ENCODE measurements at regions not wholly inside any gene's neighbourhood (a gene's known extent, or its start where the extent isn't known, plus 50 kb on each side); places are given as distances from the start of the nearest gene placed in this dataset.

DNA sequence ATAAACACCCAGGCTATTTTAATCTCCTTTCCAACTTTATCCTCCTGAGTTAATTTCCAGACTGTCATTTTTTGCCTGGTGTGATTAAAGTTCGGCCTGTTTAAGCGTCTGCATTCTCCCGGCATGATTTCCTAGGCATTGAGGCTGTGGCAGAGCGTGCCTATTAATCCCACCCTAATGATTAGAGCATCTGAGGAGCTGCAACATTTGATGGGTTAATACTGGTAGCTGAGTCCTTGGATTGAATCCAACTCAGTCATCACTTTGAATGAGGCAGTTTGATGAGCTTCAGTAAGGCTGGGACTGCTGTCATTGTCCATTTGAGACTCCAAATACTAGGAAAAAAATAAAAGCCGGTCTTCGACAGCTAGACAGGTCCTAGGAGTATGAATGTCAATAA lies 882.5 kb downstream of the SLC4A3 start:
- Histone ChIP-seq H3K4me3 (ENCODE audit: low read depth, low read length) (no peak overlapping the region), H3K36me3 (ENCODE audit: insufficient read depth) (no peaks in the 10 kb centered on the region), H3K4me1 (ENCODE audit: insufficient read depth) (no peaks in the 10 kb centered on the region), H3K27ac (ENCODE audit: low read depth) (no peak overlapping the region)
- WGBS: 71% methylated on average over 6 of the region's 6 CpGs
- DNase-seq (ENCODE audit: extremely low spot score): no peak

DNA sequence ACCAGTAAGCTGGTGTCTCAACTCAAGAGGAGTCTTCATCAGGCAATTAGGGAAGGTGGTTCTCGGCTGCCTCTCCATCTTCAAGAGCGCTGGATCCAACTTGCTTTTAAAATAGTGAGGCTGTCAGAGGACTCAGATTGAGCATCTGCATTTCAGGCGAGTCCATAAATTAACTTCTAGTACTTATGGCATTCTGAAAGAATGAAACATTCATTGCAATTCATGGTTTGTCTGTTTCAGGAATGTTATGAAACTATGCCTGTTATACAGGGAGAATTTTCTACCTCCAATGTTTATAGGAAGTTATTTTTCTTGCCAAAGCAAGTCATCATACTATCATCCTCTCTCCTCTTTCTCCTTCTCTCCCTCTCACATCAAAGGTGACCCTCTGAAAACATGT lies 883.2 kb downstream of the SLC4A3 start:
- 94% methylated on average over 3 of the region's 3 CpGs for WGBS

DNA sequence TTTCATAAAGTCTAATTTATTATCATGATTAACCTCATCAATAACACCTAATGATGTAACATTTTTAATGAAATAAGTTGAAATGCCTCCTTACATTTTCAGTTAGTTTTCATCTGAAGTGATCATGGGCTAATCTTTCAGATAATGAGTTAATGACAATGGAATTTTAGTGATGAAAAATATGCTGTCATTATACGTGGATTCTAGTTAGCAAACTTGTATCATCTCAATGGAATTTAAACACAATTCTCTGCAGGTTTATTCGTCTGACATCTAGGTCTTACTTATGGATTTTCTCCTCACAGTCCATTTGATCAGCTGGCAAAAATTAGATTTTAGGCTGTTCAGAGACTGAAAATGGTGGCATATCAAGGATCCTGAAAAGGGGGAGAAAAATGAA lies 885.0 kb downstream of the SLC4A3 start:
- 57% methylated on average over 2 of the region's 2 CpGs for WGBS
- DNase-seq (ENCODE audit: extremely low spot score): no peak
- H3K36me3 ChIP-seq (ENCODE audit: insufficient read depth): no peaks in the 10 kb centered on the region
- no peak overlapping the region for H3K27ac ChIP-seq (ENCODE audit: low read depth)
- no peaks in the 10 kb centered on the region for H3K4me1 ChIP-seq (ENCODE audit: insufficient read depth)
- no peak overlapping the region for H3K4me3 ChIP-seq (ENCODE audit: low read depth, low read length)

More for the DNA sequence above, 883.2 kb downstream of the SLC4A3 start:
- H3K36me3 ChIP-seq (ENCODE audit: insufficient read depth): no peaks in the 10 kb centered on the region
- no peak overlapping the region for H3K27ac ChIP-seq (ENCODE audit: low read depth)
- H3K4me1 ChIP-seq (ENCODE audit: insufficient read depth): no peaks in the 10 kb centered on the region
- DNase-seq (ENCODE audit: extremely low spot score): no peak
- H3K4me3 ChIP-seq (ENCODE audit: low read depth, low read length): no peak overlapping the region

DNA sequence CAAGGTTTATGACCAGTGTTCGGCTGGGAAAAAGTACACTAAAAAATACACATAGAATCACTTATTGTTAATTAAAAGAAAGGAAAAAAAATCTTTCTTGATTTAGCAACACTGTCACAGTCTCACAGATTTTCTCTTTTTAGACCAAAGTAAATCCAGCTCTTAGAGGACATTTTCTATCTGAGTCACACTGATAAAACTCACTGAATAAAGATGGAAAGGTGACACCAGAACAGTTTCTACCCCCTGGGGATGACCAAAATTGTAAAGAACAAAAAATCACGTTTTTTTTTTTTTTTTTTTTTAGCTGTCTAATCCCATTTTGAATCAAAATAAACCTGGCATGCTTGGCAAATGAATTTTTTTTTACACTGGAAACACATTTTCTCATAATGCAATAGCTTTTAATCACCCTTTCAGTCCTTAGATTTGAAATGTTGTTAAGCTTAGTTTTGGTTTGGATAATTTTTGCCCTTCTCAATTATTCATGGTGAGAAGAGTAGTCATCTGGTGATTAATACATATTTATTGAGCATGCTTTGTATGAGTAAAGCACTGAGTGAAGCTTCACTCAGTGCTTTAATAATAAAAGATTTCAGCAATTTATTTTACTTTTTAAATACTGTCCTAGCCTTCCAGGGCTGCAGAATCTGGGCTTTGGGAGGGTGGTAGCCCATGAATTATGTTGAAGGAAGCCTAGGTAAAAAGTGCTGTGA lies 886.3 kb downstream of the SLC4A3 start:
- DNase-seq (ENCODE audit: extremely low spot score): no peak
- Histone ChIP-seq H3K4me1 (ENCODE audit: insufficient read depth) (no peaks in the 10 kb centered on the region), H3K27ac (ENCODE audit: low read depth) (no peak overlapping the region), H3K4me3 (ENCODE audit: low read depth, low read length) (no peak overlapping the region), H3K36me3 (ENCODE audit: insufficient read depth) (no peaks in the 10 kb centered on the region)
- WGBS: 59% methylated on average over 2 of the region's 2 CpGs

DNA sequence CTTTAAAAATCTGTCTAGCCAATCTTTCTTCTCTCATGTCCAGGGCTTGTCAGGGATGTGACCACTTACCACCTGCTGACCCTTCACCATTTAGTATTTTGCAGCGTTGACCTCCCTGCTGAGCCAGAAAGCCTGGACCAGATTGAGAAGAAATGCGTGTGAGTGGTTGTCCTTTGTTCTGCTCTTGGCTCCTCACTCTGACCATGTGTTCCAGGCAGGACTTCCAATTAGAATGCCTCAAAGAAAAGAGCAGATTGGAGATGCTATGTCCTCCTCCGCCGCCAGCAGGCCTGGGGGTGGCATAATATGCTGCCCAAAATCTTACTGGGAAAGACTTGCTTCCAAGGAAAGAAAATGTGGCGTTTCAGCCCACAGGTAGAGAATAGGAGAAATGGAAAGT lies 894.1 kb downstream of the SLC4A3 start:
- Histone ChIP-seq H3K36me3 (ENCODE audit: insufficient read depth) (no peaks in the 10 kb centered on the region), H3K4me1 (ENCODE audit: insufficient read depth) (no peaks in the 10 kb centered on the region), H3K27ac (ENCODE audit: low read depth) (no peak overlapping the region), H3K4me3 (ENCODE audit: low read depth, low read length) (no peak overlapping the region)
- 87% methylated on average over 5 of the region's 5 CpGs for WGBS
- no peak for DNase-seq (ENCODE audit: extremely low spot score)

DNA sequence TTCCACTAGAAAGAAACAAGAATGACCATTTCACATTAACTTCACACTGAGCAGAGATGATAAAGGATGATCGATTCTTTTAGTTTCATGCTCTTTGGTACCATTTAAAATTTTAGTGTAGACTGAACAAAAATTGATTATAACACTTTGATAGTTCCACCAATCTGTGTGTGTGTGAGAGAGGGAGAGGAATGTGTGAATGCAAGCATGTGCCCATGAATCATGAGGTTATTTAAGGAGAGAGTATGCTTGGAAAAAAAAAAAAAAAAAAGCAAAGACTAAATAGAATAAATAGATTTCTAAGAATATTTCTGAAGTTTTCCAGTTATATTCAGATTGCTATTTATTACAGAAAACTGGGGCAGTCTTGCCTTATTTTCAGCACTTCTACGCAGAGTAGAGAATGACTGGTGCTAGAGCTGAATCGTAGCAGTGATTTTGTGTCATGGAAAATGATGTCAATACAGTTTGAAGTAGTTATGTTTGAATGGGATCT lies 900.8 kb downstream of the SLC4A3 start:
- Histone ChIP-seq H3K36me3 (ENCODE audit: insufficient read depth) (no peaks in the 10 kb centered on the region), H3K4me1 (ENCODE audit: insufficient read depth) (no peaks in the 10 kb centered on the region), H3K4me3 (ENCODE audit: low read depth, low read length) (no peak overlapping the region), H3K27ac (ENCODE audit: low read depth) (no peak overlapping the region)
- WGBS: 85% methylated on average over 3 of the region's 3 CpGs
- DNase-seq (ENCODE audit: extremely low spot score): no peak

DNA sequence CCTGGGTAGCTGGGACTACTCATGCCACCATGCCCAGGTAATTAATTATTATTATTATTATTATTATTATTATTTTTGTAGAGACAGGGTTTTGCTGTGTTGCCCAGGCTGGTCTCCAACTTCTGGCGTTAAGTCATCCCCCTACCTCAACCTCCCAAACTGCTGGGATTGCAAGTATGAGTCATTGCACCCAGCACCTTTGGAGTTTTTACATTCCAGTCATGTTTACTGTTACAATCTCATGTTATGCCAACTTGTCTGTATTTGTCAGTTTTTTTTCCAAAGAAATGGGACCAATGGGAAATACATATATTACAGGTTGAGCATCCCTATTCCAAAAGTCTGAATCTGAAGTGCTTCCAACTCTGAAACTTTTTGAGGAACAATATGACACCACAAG lies 903.8 kb downstream of the SLC4A3 start:
- no peak overlapping the region for H3K27ac ChIP-seq (ENCODE audit: low read depth)
- H3K4me1 ChIP-seq (ENCODE audit: insufficient read depth): no peaks in the 10 kb centered on the region
- no peak overlapping the region for H3K4me3 ChIP-seq (ENCODE audit: low read depth, low read length)
- no peaks in the 10 kb centered on the region for H3K36me3 ChIP-seq (ENCODE audit: insufficient read depth)
- no peak for DNase-seq (ENCODE audit: extremely low spot score)
- 88% methylated on average over 1 of the region's 1 CpG for whole genome bisulfite sequencing

DNA sequence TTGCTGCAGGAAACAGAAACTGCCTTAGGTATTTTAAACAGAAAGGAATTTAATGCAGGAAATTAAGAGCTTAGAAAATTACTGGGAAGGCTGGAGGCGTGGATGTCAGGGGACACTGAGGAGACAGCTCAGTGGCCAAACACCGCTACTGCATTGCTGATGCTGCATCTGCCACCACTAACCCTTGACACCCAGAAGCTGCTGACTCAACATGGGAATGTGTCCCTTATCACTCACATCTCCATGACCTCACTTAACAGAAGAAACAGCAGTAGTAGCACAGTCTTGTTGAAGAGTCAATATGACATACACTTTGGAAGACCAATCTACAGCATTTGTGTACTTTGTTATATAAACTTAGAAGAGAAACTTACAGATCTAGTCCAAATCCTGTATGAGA lies 906.1 kb downstream of the SLC4A3 start:
- 74% methylated on average over 2 of the region's 2 CpGs for WGBS
- no peaks in the 10 kb centered on the region for H3K4me1 ChIP-seq (ENCODE audit: insufficient read depth)
- H3K4me3 ChIP-seq (ENCODE audit: low read depth, low read length): no peak overlapping the region

DNA sequence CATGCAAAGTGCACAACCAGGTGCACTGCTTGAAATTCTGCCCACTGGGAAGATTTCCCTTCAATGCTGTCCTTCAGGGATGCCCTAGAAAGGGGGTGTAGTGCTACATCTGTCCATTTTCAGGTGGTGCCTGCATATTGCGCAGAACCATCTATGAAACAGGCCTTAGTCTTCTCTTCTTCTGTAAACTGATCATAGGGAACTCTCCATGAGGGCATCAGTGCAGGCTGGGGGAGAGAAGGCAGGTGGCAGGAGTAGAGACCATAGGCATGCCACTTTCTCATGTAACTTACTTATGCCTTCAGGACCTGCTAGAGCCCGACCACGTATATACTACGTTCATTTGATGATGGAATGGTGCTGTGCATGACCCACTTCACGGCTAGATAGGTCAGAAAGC lies 912.1 kb downstream of the SLC4A3 start:
- WGBS: 68% methylated on average over 5 of the region's 5 CpGs
- no peak overlapping the region for H3K27ac ChIP-seq (ENCODE audit: low read depth)
- DNase-seq (ENCODE audit: extremely low spot score): no peak

More for the DNA sequence above, 906.1 kb downstream of the SLC4A3 start:
- Histone ChIP-seq H3K36me3 (ENCODE audit: insufficient read depth) (no peaks in the 10 kb centered on the region), H3K27ac (ENCODE audit: low read depth) (no peak overlapping the region)
- no peak for DNase-seq (ENCODE audit: extremely low spot score)

DNA sequence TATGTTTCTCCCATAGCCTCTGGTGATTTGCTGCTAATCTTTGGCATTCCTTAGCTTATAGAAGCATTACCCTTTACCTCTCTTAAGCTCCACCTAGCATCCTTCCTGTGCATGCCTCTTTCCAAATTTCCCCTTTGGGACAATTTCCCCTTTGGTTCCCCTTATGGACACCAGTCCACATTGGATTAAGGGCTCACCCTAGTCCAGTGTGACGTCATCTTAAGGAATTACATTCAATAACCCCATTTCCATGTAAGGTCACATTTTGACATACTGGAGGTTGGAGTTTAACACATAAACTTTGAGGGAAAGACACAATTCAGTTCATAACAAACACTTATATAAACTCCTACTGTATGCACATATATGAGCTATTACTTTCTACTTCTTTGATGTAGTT lies 916.6 kb downstream of the SLC4A3 start:
- no peaks in the 10 kb centered on the region for H3K4me1 ChIP-seq (ENCODE audit: insufficient read depth)
- H3K27ac ChIP-seq (ENCODE audit: low read depth): no peak overlapping the region
- no peak for DNase-seq (ENCODE audit: extremely low spot score)
- WGBS: 68% methylated on average over 1 of the region's 1 CpG
- H3K36me3 ChIP-seq (ENCODE audit: insufficient read depth): no peaks in the 10 kb centered on the region
- H3K4me3 ChIP-seq (ENCODE audit: low read depth, low read length): no peak overlapping the region

More for the DNA sequence above, 912.1 kb downstream of the SLC4A3 start:
- H3K4me3 ChIP-seq (ENCODE audit: low read depth, low read length): no peak overlapping the region
- H3K36me3 ChIP-seq (ENCODE audit: insufficient read depth): no peaks in the 10 kb centered on the region
- no peaks in the 10 kb centered on the region for H3K4me1 ChIP-seq (ENCODE audit: insufficient read depth)

DNA sequence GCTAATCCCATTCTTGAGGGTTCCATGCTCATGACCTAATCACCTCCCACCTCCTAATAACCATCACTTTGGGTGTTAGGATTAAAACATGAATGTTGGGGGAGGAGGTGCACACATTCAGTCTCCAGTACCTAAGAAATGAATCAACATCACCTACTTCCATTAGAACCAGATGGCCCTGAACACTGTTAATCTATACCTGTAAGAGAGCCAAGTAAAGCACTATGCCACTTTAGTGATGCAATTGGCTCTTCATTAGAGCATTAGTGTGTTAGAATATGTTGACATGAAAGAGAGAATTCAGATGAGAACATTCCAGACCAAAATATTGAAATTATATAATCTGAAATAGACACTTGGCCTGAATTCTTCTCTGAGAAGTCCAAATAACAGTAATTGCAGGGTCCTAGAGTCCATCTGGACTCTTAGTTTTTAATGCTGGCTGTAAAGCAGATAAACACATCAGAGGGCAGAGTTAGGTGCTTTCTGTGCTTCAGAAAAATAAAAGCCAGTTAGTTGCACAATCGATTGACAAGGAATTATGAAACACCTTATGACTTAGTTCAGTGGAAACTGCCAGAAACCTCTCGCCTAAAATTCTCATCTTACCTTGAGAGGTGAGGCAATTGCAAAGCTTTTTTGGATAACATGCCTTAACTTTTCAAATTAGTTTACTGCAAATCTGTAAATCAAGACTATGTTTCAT lies 923.7 kb downstream of the SLC4A3 start:
- no peak for DNase-seq (ENCODE audit: extremely low spot score)
- Histone ChIP-seq H3K4me1 (ENCODE audit: insufficient read depth) (no peaks in the 10 kb centered on the region), H3K4me3 (ENCODE audit: low read depth, low read length) (no peak overlapping the region), H3K27ac (ENCODE audit: low read depth) (no peak overlapping the region), H3K36me3 (ENCODE audit: insufficient read depth) (no peaks in the 10 kb centered on the region)
- 83% methylated on average over 2 of the region's 2 CpGs for whole genome bisulfite sequencing

DNA sequence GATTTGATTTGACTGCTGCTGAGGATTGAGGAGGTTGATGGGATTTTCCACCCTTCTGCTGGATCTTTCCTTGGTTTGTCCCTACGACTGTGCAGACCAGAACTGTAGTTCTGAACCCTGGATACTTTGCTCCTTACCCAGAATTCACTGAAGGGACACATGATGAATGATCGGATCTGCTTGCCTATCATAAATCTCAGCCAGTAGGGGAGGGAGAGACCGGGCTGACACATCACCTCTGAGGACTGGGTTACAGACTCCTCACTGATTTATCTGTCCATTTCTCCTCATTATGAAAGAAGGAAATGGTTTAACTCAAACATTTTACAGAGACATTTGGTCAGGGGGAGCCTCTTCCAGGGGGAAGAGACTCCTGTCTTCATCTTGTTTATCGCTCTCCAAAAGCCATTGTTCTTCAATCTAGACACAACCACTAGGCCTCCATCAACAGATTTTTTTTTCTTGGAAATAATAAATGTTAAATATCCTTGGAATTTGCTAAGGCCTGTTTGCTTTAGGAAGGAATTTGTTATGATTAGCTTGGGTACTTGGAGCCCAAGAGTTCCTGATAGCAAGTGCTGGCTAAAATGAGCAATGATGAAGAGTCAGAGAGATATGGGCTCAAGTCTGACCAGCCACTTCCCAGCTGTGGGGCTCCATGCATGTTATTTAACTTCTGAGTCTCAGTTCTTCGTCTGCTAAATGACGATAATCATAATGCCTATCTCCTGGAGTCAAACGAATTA lies 925.5 kb downstream of the SLC4A3 start:
- Histone ChIP-seq H3K4me1 (ENCODE audit: insufficient read depth) (no peaks in the 10 kb centered on the region), H3K4me3 (ENCODE audit: low read depth, low read length) (no peak overlapping the region), H3K36me3 (ENCODE audit: insufficient read depth) (no peaks in the 10 kb centered on the region), H3K27ac (ENCODE audit: low read depth) (no peak overlapping the region)
- no peak for DNase-seq (ENCODE audit: extremely low spot score)
- 81% methylated on average over 7 of the region's 7 CpGs for WGBS

DNA sequence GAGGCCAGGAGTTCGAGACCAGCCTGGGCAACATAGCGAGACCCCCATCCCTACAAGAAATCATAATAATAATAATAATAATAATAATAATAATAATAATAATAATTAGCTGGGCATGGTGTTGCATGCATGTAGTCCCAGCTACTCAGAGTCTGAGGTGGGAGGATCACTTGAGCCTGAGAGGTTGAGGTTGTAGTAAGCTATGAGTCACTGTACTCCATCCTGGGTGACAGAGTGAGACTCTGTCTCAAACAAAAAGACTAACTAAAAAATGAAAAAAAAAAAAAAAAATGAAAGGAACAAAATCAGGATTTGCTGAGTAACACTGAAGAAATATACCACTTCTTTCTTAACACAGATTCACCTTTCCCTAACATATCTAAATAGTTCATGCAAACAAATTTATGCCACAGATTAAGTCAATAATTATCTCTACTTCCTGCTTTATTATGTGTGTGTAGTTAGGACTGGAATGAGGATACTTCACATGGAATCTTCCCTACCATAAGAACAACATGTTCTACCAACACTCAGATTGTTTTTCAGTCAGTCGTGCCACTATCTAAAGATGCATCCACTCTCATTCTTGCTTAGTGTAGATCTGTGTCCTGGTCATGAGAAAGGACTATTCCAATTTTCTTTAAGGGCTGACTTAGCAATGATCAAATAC lies 928.7 kb downstream of the SLC4A3 start:
- Histone ChIP-seq H3K36me3 (ENCODE audit: insufficient read depth) (no peaks in the 10 kb centered on the region), H3K4me1 (ENCODE audit: insufficient read depth) (no peaks in the 10 kb centered on the region), H3K4me3 (ENCODE audit: low read depth, low read length) (no peak overlapping the region), H3K27ac (ENCODE audit: low read depth) (no peak overlapping the region)
- 88% methylated on average over 3 of the region's 3 CpGs for WGBS
- DNase-seq (ENCODE audit: extremely low spot score): no peak
